GM12865 (cell line): ENCODE measurements at regions not wholly inside any gene's neighbourhood (a gene's known extent, or its start where the extent isn't known, plus 50 kb on each side); places are given as distances from the start of the nearest gene placed in this dataset.

Source experiments
- DNase-seq: peaks from one replicate; pipeline ENCODE4 v3.0.0; 2010; ENCODE audit warnings: low read depth
- H3K4me3 ChIP-seq: 2 replicates; pipeline ENCODE4 v1.5.1; 2011; ENCODE audit warnings: mild to moderate bottlenecking, low read depth, low read length, control low read depth
- CTCF ChIP-seq: IDR thresholded peaks from 2 replicates; pipeline ENCODE4 v1.5.1; 2011; ENCODE audit warnings: low read length, control low read depth, low read depth, inconsistent platforms; ENCODE audit not compliant: insufficient read depth; ENCODE audit errors: missing control alignments

- no peak for TF ChIP-seq CTCF
- no peak overlapping the region for H3K4me3 ChIP-seq
- no peak for DNase-seq
Observed at GRCh38 chr16:73142053-73142854, 94.3 kb upstream of the ZFHX3 start.

DNA sequence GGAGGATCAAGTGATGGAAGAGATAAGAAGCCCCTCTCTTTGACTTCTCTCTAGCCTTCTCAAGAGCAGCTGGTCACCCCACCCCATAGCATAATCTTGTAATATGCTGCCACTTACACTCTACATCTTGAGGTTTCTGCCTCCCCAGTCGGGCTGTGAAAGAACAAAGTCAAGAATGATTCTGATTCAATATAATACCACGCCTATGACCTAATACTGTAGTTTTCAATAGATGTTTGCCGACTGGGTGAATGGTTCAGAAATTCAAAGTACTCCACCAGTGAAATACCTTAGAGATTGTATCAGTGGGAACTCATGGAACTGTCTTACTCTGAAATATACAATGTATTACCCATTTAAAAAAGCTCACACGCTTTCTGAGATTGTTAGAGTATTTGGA, 93.0 kb upstream of the ZFHX3 start:
- no peak overlapping the region for H3K4me3 ChIP-seq
- DNase-seq, result no peak
- no peak for TF ChIP-seq CTCF

DNA sequence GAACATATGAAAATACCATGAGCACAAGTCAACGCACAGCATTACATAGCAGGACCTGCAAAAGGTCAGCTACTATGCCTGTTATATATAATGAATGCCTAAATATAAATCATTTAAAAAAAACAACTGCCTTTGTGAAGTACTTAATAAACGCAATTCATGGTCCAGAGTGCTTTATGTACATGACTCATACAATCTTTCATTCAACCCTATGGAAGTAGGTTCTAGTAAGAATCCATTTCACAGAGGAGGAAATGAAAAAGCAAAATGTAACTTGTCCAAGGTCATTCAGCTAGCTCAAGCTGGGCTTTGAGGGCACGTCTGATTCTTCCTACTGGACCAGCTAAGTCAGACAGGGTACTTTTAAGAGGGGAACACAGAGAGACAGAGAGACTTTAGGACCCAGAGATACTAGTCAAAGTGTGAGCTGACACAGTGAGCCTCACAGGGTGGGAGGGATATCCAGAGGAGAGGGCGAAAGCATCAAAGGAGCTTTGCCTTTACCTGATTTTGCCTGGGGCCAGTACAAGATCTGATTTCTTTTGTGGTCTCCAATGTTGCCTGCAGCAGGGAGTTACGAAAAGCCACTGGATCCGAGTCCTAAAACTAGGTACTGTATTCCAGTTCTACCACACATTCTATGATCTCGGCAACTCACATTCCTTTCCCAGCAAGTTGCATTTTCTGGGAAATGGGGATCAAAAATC, 83.4 kb upstream of the ZFHX3 start:
- H3K4me3 ChIP-seq, result no peak overlapping the region
- DNase-seq, result no peak
- no peak for TF ChIP-seq CTCF

GRCh38 chr16:73129455-73129854, 81.5 kb upstream of the ZFHX3 start:
- DNase-seq, result no peak
- H3K4me3 ChIP-seq, result no peak overlapping the region
- TF ChIP-seq CTCF, result no peak

DNA sequence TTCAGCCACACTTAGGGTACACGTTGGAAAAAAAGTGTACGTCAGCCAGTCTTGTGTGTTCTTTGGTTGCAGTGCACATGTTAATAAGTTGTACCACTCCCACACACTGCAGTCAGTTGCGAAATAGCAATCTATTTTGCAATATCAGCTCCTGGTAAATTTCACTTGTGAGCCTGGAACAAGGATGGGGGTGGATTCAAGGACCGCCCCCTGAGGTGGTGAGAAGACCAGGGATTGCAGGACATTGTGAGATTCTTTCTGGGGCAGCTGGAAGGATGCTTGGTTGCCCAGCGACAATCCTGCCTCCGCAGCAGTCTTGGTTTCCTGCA, 78.6 kb upstream of the ZFHX3 start:
- TF ChIP-seq CTCF, result no peak
- H3K4me3 ChIP-seq, result no peak overlapping the region
- DNase-seq, result no peak

DNA sequence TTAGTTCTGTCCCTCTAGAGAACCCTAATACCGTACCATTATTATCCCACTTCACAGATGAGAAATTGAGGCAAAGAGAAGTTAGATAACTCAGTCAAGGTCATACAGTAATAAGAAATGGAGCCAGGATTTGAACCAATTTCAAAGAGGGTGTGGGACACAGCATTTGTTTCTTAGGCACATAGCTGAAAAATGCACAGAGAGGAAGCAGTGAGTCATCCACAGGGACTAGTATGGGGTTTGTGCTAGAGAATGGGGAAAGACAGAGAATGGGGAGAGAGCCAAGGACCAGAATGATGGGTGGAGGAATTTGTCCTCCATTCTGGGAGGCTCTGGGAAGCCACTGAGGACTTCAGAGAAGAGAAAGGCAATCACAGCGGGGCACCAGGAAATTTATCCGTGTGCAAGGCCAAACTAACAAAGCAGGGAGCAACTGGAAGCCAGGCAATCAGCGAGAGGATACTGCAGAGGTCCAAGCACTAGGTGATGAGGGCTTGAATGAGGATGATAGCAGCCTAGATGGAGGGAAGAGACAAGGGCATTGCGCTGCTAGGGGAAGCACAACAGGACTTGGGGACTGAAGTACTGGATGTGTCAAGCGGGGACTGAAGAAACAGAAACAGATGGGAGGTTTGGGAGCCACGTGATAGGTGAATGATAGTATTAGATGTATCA, 78.1 kb upstream of the ZFHX3 start:
- H3K4me3 ChIP-seq, result no peak overlapping the region
- TF ChIP-seq CTCF, result no peak
- no peak for DNase-seq
